Cardiac fibroblast (primary cell): ENCODE measurements at regions not wholly inside any gene's neighbourhood (a gene's known extent, or its start where the extent isn't known, plus 50 kb on each side); places are given as distances from the start of the nearest gene placed in this dataset.

Experiments used
- DNase-seq, 2 donors: peaks; one replicate each; pipeline versions ENCODE4 v3.0.0 to v3.0.0-alpha.2; 2010; ENCODE audit warnings: low read depth in 2 of 2
- H3K4me3 ChIP-seq, 2 donors: replicated peaks in 1 of 2; 1 replicate in 1 of 2; 2 replicates in 1 of 2; pipeline ENCODE4 v1.5.1; 2011; ENCODE audit warnings: low read depth in 2 of 2, low read length in 2 of 2, mild to moderate bottlenecking in 2 of 2, moderate library complexity in 1 of 2
- TF ChIP-seq, protein P1 (sequence below): IDR thresholded peaks from one replicate; pipeline ENCODE4 v1.5.1; 2011; ENCODE audit warnings: low read depth, mild to moderate bottlenecking, low read length, inconsistent platforms

DNA sequence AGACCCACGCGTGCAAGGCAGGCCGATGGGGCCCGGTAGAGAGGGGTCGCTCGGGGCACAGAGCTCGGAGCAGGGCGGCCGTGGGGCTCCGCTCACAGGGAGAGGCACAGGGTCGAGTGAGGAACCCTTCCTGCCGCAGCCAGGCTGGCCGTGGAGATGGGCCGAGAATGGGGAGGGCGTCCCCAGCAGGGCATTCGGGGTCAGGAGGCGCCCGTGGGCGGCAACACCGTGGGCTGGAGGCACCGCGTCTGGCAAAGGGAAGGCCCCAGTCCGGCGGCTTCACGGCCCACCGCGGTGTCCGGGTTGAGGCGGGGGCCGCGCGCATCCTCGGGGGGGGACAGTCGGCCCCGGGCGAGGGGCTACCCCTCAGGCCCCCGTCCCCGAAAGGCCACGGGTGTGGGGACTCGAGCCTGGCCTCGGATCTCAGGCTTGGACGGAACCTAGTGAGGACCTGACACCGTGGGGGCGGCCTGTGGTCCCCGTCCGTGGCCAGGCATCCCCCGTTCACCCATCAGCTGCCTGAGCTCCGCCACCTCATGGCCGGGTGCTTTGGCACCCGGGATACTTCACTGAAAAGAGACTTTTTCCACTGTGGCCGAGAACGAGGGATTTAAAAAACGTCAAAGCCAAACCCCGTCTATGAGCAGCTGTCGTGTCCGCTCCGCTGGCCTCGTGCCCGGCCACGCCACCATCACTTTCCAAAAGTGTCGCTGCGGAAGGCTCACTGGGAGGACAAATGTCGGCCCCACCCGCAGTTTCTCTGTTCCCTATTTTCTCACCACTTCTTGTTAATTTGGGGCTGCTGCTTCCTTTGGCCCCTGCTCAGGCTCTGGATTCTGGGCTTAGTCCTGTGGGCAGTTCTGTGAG is 73.6 kb downstream of the METRNL start:
- TF ChIP-seq, protein P1, sequence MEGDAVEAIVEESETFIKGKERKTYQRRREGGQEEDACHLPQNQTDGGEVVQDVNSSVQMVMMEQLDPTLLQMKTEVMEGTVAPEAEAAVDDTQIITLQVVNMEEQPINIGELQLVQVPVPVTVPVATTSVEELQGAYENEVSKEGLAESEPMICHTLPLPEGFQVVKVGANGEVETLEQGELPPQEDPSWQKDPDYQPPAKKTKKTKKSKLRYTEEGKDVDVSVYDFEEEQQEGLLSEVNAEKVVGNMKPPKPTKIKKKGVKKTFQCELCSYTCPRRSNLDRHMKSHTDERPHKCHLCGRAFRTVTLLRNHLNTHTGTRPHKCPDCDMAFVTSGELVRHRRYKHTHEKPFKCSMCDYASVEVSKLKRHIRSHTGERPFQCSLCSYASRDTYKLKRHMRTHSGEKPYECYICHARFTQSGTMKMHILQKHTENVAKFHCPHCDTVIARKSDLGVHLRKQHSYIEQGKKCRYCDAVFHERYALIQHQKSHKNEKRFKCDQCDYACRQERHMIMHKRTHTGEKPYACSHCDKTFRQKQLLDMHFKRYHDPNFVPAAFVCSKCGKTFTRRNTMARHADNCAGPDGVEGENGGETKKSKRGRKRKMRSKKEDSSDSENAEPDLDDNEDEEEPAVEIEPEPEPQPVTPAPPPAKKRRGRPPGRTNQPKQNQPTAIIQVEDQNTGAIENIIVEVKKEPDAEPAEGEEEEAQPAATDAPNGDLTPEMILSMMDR: no peak
- DNase-seq: no peak
- H3K4me3 ChIP-seq: no peak overlapping the region

DNA sequence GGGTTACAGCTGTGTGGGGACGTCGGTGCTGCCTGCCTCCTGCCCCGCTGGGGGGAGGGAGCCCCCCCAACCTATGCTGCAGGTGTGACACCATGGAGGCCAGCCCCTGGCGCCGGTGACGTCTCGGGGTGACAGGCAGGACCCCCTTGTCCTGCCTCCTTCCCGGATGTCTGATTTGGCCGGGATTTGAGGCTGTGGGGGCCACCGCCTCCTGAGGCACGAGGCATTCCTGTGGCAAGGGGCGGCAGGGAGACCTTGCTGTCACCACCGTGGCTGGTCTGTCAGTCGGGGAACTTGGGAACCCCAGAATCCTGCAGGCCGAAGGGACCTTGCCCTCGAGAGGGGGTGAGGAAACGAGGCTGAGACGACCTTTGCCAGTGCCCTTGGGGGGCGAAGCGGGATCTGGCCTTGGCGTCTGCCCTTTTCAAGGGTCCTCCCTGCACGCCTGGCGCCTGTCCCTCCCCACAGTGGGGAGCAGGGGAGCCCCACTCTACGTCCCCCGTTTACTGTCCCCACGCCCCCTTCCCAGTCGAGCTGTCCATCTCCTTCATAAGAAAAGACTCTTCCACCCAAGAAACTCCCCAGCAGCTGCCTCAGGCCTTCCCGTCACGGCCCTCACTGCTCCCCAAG is 74.4 kb downstream of the METRNL start:
- no peak overlapping the region for H3K4me3 ChIP-seq
- TF ChIP-seq, protein P1: no peak
- no peak for DNase-seq

DNA sequence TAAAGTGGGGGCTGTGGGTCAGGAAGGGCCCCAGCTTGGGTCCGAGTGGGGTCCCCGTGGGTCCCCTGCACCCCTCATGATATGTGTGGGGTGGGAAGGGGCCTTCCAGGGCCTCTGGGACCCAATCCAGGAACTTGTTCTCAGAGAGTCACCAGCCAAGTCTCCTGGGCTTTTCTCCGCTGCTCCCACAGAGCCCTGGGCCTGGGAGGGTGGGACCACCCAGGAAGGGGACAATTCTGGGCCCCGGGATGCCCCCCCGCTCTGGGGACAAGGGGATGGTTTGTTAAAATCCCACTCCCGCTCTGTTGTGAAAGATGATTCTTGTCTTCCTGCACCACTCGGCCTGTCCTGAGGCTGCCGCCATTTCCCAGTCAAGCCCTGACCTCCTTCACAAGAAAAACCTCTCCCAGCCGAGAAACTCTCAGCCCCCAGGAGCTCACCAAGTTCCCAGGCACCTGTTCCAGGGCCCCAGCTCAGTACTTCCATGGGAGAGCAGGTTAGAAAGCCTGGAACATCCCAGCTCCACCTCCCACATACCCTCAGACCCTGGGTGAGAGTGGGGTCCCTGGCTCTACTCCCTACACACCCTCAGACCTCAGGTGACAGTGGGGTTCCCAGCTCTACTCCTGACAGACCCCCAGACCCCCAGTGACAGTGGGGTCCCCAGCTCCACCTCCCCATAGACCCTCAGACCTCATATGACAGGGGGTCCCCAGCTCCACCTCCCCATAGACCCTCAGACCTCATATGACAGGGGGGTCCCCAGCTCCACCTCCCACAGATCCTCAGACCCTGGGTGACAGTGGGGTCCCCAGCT is 75.1 kb downstream of the METRNL start:
- TF ChIP-seq, protein P1: no peak
- no peak overlapping the region for H3K4me3 ChIP-seq
- no peak for DNase-seq

- peak in 1 of 2 donors; percentile 37 for DNase-seq
- no peak overlapping the region for H3K4me3 ChIP-seq
Measured at GRCh38 chr17:83155128-83156121, 76.0 kb downstream of the METRNL start.

GRCh38 chr17:83156408-83156807 is 77.0 kb downstream of the METRNL start:
- no peak for DNase-seq
- H3K4me3 ChIP-seq: no peak overlapping the region
- TF ChIP-seq, protein P1: no peak

More at GRCh38 chr17:83155128-83156121, 76.0 kb downstream of the METRNL start:
- TF ChIP-seq, protein P1: no peak
